SU-DHL-6 (cell line): ENCODE measurements at regions not wholly inside any gene's neighbourhood (a gene's known extent, or its start where the extent isn't known, plus 50 kb on each side); places are given as distances from the start of the nearest gene placed in this dataset.

ENCODE experiments used
- CTCF ChIP-seq: fragments of 200-600 bp; sonication (generic); IDR thresholded peaks from one replicate; pipeline ENCODE4 v1.5.1; 2017; ENCODE audit warnings: antibody characterized with exemption, mild to moderate bottlenecking, low read length, moderate library complexity; ENCODE audit not compliant: insufficient read depth, poor library complexity, severe bottlenecking
- EZH2phosphoT487 ChIP-seq: fragments of 200-600 bp; sonication (generic), shearing (Covaris generic); conservative IDR thresholded peaks from 2 replicates; pipeline ENCODE4 v1.6.1; 2018; ENCODE audit warnings: mild to moderate bottlenecking, antibody characterized with exemption, low read length, moderate library complexity, mixed read lengths

- TF ChIP-seq CTCF (no peak), EZH2phosphoT487 (no peak)
Observed at GRCh38 chr1:5342830-5343229, 649.4 kb downstream of the NPHP4 start.
